ENCODE measurements at regions not wholly inside any gene's neighbourhood (a gene's known extent, or its start where the extent isn't known, plus 50 kb on each side); places are given as distances from the start of the nearest gene placed in this dataset.

- Histone ChIP-seq H3K4me1 (ENCODE audit: control insufficient read depth, insufficient read depth, low read length) (no peaks in the 10 kb centered on the region), H3K9me3 (ENCODE audit: control insufficient read depth, low read length) (peaks cover 11% of the 10 kb centered on the region), H3K36me3 (ENCODE audit: control insufficient read depth, insufficient read depth, low read length) (no peaks in the 10 kb centered on the region), H3K9ac (ENCODE audit: extremely low read depth, low read length, poor library complexity, severe bottlenecking) (no peak overlapping the region), H3K27ac (ENCODE audit: low read depth, low read length) (no peak overlapping the region), H3K4me3 (ENCODE audit: low read length) (no peak overlapping the region), H3K27me3 (ENCODE audit: control insufficient read depth, insufficient read depth, low read length, poor library complexity, severe bottlenecking) (no peaks in the 10 kb centered on the region)
- 81% methylated on average over 2 of the region's 3 CpGs; no CpG with 5 or more reads in 1 of the 2 experiments for WGBS, 2 experiments (ENCODE audit: insufficient coverage in 1 of 2, insufficient read length in 1 of 2)
- DNase-seq: no peak
- peaks cover 6% of the 10 kb centered on the region for H3K9me3 Mint-ChIP-seq
- no peaks in the 10 kb centered on the region for H3K27me3 Mint-ChIP-seq (ENCODE audit: insufficient read depth)
- H3K4me3 Mint-ChIP-seq: no peak overlapping the region
- H3K4me1 Mint-ChIP-seq: no peaks in the 10 kb centered on the region
- H3K27ac Mint-ChIP-seq: no peak overlapping the region
- no peaks in the 10 kb centered on the region for H3K36me3 Mint-ChIP-seq (ENCODE audit: low read depth)
- no peak for TF ChIP-seq CTCF (conservative IDR thresholded peaks at IDR 0.05)
These were observed 68.0 kb upstream of the ALDH1A1 start for GRCh38 chr9:73020877-73021276.

GRCh38 chr9:73014011-73014410, 61.2 kb upstream of the ALDH1A1 start:
- no peak for TF ChIP-seq CTCF (conservative IDR thresholded peaks at IDR 0.05)
- H3K9ac ChIP-seq (ENCODE audit: extremely low read depth, low read length, poor library complexity, severe bottlenecking): no peak overlapping the region
- H3K4me1 Mint-ChIP-seq: peaks cover 10% of the 10 kb centered on the region

GRCh38 chr9:73011956-73012355, 59.1 kb upstream of the ALDH1A1 start:
- Mint-ChIP-seq H3K4me3 (no peak overlapping the region), H3K4me1 (peaks cover 12% of the 10 kb centered on the region), H3K36me3 (ENCODE audit: low read depth) (no peaks in the 10 kb centered on the region), H3K27ac (no peak overlapping the region), H3K9me3 (no peaks in the 10 kb centered on the region), H3K27me3 (ENCODE audit: insufficient read depth) (no peaks in the 10 kb centered on the region)
- Histone ChIP-seq H3K36me3 (ENCODE audit: control insufficient read depth, insufficient read depth, low read length) (no peaks in the 10 kb centered on the region), H3K9ac (ENCODE audit: extremely low read depth, low read length, poor library complexity, severe bottlenecking) (no peak overlapping the region), H3K9me3 (ENCODE audit: control insufficient read depth, low read length) (no peaks in the 10 kb centered on the region), H3K27ac (ENCODE audit: low read depth, low read length) (no peak overlapping the region), H3K4me1 (ENCODE audit: control insufficient read depth, insufficient read depth, low read length) (no peaks in the 10 kb centered on the region), H3K4me3 (ENCODE audit: low read length) (no peak overlapping the region), H3K27me3 (ENCODE audit: control insufficient read depth, insufficient read depth, low read length, poor library complexity, severe bottlenecking) (peaks cover 4% of the 10 kb centered on the region)
- 80% methylated on average over 2 of the region's 2 CpGs; no CpG with 5 or more reads in 1 of the 2 experiments for WGBS, 2 experiments (ENCODE audit: insufficient coverage in 1 of 2, insufficient read length in 1 of 2)
- no peak for TF ChIP-seq CTCF (conservative IDR thresholded peaks at IDR 0.05)
- no peak for DNase-seq

More at GRCh38 chr9:73014011-73014410, 61.2 kb upstream of the ALDH1A1 start:
- peaks cover 6% of the 10 kb centered on the region for H3K9me3 Mint-ChIP-seq
- Histone ChIP-seq H3K4me3 (ENCODE audit: low read length) (no peak overlapping the region), H3K27me3 (ENCODE audit: control insufficient read depth, insufficient read depth, low read length, poor library complexity, severe bottlenecking) (peaks cover 4% of the 10 kb centered on the region), H3K4me1 (ENCODE audit: control insufficient read depth, insufficient read depth, low read length) (no peaks in the 10 kb centered on the region), H3K9me3 (ENCODE audit: control insufficient read depth, low read length) (peaks cover 11% of the 10 kb centered on the region), H3K27ac (ENCODE audit: low read depth, low read length) (no peak overlapping the region), H3K36me3 (ENCODE audit: control insufficient read depth, insufficient read depth, low read length) (no peaks in the 10 kb centered on the region)
- H3K4me3 Mint-ChIP-seq: no peak overlapping the region
- H3K36me3 Mint-ChIP-seq (ENCODE audit: low read depth): no peaks in the 10 kb centered on the region
- no peak overlapping the region for H3K27ac Mint-ChIP-seq
- DNase-seq: no peak
- no peaks in the 10 kb centered on the region for H3K27me3 Mint-ChIP-seq (ENCODE audit: insufficient read depth)

All from endodermal cell (in vitro differentiated cells).